GM19372 (cell line): ENCODE measurements at regions not wholly inside any gene's neighbourhood (a gene's known extent, or its start where the extent isn't known, plus 50 kb on each side); places are given as distances from the start of the nearest gene placed in this dataset.
"Not testable (repeated sequence)": the region's sequence is repeated elsewhere in the genome, so short reads cannot be mapped to it uniquely, and the experiment has no call there.

Experiments used
- ATAC-seq: cut with Tn5 transposase; IDR thresholded peaks from one replicate; pipeline ENCODE4 v1.9.1; 2021; ENCODE audit warnings: mild to moderate bottlenecking, low read depth, moderate library complexity; ENCODE audit not compliant: unreplicated experiment

DNA sequence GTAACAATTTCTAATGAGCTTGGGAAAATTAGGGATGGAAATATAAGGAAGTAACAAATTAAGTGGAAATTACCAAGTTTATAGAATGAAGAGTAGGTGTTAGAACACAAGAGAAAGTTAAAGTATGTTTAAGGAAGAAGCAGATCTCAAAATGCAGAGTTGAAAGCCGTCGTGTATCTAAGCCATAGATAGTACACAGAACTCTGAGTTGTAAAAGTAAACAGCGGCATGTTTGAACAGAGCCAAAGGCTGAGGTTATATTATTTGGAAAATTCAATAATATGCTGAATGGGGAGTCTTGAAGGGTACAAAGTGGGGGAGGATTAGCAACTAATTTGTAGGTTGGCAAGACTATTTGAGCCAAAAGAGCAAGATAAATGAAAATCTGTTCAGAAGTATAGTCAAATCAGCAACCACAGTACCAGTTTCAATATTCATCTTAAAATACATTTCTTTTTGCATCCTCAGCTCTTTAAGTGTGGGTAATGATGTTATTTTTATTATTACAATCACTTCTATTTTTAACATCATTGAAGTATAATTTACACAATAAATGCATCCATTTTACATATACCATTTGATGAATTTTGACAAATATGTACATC, 594.8 kb upstream of the ANO3 start:
- no peak for ATAC-seq

DNA sequence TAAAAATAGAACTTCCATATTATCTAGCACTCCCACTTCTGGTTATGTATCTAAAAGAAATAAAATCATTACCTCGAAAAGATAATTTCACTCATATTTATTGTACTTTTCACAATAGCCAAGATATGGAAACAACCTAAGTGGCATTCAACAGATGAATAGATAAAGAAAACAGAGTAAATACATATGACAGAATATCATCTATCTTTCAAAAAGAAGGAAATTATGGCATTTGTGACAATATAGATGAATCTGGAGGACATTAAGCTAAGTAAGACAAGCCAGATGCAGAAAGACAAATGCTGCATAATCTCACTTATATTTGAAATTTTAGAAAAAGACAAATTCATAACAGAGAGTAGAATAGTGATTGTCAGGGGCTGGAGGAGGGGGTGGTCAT, 590.0 kb upstream of the ANO3 start:
- ATAC-seq, result no peak

DNA sequence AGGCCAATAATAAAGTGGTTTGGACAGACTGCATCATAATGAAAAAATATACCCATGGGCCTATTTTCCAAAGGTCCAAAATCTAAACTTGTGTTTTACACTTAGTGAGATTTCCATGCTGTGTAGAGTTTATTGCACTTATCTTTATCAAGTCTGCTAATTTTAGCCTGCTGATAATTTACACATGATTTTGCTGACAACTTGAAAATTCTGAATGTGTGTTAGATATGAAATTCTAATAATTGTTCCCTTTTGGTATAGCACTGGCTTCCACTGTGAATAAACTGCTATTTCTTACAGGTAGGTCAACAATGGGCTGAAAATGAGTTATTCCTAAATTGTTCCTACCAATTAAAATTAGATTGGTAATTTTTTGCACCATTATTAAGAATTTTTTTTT, 589.1 kb upstream of the ANO3 start:
- no peak for ATAC-seq

DNA sequence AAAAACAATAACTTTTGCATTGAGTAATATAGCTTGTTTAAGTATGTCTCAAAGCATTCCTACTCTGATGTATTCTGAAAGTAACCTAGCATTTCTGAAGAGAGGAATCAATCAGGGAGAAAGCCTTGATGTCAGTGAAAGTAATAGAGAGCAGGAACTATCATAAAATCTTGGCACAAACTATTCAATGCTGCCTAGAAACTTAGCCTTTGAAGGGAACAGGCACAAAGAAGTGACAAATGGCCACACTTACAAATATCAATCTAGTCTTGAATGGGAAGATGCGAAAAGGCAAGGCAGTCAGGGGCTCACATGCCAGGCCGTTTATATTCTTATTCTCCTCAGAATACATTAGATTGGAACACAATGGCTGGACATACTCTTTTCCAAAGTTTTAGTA, 576.5 kb upstream of the ANO3 start:
- ATAC-seq, result no peak

DNA sequence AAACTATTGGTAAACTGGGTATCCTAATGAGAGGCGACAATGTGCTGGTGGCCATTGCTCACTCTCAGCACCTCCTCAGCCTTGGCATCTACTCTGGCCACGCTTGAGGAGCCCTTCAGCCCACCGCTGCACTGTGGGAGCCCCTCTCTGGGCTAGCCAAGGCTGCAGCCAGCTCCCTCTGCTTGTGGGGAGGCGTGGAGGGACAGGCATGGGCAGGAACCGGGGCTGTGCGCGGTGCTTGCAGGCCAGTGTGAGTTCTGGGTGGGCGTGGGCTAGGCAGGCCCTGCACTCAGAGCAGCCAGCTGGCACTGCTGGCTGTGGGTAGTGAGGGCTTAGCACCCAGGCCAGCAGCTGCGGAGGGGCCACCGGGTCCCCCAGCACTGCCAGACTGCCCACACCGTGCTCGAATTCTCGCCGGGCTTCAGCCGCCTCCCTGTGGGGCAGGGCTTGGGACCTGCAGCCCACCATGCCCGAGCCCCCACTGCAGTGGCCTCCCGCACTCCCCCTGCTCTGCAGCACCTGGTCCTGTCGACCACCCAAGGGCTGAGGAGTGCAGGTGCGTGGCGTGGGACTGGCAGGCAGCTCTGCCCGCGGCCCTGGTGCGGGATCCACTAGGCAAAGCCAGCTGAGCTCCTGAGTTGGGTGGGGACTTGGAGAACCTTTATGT, 575.9 kb upstream of the ANO3 start:
- no peak for ATAC-seq

DNA sequence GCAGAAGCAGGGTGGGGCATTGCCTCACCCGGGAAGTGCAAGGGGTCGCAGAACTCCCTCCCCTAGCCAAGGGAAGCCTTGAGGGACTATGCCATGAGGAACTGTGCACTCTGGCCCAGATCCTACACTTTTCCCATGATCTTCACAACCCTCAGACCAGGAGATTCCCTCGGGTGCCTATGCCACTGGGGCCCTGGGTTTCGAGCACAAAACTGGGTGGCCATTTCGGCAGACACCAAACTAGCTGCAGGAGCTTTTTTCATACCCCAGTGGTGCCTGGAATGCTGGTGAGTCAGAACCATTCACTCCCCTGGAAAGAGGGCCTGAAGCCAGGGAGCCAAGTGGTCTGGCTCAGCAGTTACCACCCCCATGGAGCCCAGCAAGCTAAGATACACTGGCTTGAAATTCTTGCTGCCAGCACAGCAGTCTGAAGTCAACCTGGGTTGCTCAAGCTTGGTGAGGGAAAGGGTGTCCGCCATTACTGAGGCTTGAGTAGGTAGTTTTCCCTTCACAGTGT, 573.7 kb upstream of the ANO3 start:
- no peak for ATAC-seq

DNA sequence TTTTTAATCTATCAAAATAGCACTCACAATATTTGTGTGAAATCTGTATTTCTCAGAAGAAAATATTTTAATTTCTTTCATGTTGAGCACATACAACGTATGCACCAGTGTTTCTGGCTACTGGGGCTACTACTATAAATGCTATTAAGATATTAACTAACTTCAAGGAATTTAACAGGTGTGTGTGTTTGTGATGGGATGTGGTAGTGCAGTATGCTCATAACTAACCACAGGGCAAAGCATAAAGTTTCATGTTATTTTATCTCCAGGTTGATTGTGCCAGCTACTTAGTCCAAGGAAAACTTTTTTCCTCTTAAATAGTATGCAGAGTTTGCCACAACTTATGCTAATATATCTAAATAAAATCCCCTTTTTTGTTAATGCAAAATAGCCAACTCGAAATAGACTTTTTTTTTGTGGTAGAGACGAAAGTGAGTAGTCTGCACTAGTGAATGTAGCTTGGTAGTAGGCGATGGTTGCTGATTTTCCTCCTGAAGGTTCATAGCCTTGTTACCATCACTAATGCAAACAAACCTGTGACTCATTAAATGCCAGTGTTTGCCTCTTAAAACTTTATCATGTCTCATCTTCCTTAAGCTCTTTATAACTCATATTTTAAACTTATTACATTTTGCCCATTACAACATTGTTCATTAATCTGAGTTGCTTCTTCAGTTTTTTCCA, 565.5 kb upstream of the ANO3 start:
- ATAC-seq, result no peak

DNA sequence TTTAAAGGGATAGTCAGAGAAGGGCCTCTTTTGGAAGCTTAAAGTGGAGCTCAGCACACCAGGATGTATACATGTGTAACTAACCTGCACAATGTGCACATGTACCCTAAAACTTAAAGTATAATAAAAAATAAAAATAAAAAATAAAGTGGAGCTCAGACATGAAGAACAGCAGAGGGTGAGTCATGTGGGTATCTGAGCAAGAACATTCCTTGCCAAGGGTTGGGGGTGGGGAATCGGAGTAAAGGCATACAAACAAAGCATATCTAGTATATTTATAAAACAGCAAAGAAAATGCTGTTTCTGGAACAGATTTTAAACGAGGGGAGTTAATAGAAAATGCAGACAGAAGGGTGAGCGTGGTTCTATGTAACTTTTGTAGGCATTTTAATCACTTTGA, 562.6 kb upstream of the ANO3 start:
- no peak for ATAC-seq

DNA sequence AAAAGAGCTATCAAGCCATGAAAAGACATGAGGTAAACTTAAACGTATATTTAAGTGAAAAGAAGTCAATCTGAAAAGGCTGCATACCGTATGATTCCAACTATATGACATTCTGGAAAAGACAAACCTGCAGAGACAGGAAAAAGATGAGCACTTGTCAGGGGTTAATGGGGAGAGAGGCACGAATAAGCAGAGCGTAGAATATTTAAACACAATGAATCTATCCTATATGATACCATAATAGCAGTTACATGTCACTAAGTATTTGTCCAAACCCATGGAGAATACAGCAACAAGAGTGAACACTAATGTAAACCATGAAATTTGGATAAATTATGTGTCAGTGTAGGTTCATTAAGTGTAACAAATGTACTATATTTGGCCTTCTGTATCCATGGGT, 560.3 kb upstream of the ANO3 start:
- no peak for ATAC-seq

DNA sequence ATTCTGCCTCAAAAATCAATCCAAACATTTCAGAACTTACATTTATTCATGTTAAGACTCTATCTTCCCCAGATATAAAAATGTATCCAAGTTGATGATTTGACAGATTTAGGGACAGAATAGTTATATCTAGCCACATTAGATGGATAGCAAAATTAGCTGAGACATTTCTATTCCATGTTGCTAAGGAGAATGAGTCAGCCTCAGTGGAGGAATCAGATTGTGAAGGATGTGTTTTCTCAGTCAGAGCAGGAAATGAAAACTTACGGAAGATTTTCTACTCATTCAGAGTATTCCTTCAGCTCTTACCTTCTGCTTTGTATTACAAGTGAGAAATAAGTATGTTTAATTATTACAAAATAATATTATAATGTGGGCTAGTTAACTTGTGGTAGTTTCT, 556.3 kb upstream of the ANO3 start:
- no peak for ATAC-seq

DNA sequence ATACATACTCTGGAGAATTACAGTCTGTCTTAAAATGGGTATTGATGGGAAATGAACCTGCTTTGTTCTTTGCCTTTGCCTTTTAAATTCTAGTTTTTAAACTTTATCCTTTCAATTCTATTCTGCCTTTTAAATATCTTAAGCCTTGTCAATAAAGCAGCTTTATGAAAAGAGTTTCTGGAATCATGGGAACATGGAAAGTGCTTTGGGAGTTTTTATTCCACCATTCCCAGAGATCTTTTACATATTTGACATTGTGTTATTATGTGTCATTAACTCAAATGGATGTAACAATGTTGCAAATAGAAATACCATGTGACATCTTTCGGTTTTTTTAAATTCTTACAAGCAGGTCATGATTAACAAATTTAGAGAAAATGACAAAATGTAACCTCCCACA, 555.7 kb upstream of the ANO3 start:
- no peak for ATAC-seq

DNA sequence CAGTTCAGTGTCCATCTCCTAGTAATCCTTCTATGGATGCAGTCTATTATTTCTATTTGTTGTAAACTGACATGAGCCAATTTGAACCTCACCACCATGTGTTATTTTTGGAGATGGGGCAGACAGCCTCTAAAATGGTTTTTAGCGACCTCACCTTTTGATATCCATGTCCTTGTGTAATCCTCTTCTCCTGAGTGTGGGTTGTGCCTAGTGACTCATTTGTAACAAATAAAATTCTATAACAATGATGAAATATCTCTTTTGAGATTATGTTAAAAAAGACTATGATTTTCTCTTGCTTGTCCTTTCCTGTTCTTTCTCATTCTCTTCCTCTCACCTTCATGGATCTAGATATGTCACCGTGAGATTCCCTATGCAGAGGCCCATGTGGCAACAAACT, 554.6 kb upstream of the ANO3 start:
- ATAC-seq, result no peak

DNA sequence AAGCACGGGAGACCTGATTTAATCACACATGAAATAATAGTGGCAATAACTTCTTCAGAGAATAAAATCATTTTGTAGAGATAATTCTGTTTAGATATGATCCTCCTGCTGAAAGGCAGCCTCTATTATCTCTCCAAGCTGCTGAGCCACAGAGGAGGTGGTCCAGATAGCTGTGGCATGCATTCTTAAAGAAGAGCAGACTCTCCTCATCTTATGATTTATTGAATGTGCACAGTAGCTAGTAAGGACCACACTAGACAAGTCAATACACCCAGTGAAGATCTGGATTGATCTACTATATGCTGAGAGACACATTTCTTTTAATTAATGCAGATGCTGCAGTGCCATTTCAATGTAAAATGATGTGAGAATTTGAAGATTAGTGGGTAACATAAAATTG, 552.9 kb upstream of the ANO3 start:
- no peak for ATAC-seq

DNA sequence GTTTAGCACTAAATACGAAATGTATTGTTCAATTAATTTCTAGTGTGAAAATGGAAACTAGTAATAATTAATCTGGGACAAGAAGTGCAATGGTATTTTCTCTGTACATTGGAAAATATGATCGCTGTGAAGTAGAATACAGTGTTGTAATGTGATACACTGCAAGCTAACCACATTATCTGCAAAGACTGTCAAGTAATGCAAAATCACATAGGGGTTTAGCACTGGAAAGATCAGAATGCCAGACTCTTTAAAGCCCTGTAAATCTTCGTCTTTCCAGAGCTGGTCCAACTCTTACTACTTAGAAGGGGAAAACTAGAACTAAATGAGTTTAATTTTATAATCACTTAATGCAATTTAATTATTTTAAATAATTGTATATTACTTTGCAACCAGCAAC, 544.5 kb upstream of the ANO3 start:
- no peak for ATAC-seq

DNA sequence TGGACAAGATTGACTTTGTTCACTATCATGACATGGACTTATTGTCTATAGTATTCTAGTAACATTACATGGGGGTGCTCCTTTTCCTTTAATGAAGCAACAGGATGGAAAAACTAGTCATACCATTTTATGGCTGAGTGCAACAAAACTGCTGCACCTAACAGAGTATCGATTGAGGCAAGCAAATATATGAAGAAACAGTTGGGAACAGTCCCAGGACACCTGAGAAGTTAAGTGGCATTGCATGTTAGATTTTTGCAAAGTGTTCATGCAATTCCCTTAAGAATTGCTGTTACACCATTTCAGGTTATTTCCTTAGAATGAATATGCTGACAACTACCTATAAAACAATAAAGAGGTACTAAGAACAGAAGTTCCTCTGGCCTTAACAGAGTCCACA, 541.5 kb upstream of the ANO3 start:
- no peak for ATAC-seq

DNA sequence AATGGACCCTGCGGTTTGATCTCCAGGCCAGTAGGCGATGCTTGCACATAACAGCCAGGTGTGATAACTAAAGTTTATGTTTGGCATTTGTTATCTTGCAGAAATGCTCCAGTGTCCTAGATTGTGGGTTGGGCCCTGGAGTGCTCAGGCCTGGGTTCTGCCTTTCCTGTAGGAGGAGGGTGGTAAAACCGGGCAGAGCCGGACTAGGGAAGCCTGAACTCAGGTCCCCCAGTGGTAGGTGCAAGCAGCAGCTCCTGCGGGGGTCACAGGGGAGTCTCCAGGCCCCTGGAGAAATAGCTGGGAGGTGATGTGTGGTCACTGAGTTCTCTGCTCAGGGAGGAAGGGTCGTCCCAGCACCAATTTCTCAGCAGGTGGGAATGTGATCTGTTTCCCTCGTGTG, 538.3 kb upstream of the ANO3 start:
- ATAC-seq, result no peak

DNA sequence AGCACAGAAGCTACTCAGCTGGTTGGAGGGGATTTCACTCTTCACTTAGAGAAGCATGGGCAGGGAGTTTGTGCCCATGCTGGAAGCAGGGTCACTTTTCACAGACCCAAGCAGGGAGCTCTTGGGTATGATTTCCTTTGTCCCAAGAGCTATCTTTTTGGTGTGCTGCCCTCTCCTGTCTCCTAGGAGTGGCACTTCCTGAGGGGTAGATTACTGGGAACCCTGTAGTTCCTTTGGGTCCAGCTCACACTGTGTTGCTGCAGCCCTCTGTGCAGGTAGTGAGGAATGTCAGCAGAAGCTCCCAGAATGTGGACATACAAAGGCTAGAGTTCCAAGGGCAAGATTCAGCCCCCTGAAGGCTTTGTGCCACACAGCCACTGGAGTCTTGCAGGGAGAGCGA, 537.1 kb upstream of the ANO3 start:
- ATAC-seq, result no peak

DNA sequence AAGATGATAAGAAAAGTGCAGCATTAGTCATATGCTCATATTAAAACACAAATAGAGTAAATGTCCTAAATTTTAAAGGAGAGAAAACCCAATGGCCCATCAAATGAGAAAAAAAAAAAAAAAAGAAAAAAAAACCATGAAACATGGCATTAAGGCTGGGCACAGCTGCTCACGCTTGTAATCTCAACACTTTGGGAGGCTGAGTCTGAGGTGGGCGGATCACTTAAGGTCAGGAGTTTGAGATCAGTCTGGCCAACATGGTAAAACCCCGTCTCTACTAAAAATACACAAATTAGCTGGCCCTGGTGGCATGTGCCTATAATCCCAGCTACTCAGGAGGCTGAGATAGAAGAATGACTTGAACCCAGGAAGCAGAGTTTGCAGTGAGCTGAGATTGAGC, 515.5 kb upstream of the ANO3 start:
- no peak for ATAC-seq

DNA sequence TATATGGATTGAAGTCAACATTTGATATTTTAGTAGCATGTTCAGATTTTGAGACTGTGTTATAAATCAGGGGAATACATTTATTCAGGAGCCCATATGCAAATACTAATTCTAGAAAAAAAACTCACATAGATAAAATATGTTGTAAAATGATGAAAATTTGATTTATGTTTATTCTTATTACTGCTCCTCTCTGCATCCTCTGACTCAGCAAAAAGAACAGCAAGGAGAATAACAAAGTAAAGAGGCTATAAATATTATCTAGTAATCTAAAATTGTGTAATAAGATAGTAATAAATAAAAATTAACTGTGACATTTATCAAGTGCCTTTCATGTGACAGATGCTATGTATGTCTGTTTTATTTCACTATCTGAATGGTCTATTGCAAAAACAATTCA, 507.2 kb upstream of the ANO3 start:
- no peak for ATAC-seq

DNA sequence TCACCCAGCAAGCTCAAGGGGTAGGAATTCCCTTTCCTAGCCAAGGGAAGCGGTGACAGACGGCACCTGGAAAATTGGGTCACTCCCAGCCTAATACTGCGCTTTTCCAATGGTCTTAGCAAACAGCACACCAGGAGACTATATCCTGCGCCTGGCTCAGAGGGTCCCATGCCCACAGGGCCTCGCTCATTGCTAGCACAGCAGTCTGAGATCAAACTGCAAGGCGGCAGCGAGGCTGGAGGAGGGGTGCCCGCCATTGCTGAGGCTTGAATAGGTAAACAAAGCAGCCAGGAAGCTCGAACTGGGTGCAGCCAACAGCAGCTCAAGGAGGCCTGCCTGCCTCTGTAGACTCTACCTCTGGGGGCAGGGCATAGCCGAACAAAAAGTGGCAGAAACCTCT, 500.4 kb upstream of the ANO3 start:
- not testable (repeated sequence) for ATAC-seq

DNA sequence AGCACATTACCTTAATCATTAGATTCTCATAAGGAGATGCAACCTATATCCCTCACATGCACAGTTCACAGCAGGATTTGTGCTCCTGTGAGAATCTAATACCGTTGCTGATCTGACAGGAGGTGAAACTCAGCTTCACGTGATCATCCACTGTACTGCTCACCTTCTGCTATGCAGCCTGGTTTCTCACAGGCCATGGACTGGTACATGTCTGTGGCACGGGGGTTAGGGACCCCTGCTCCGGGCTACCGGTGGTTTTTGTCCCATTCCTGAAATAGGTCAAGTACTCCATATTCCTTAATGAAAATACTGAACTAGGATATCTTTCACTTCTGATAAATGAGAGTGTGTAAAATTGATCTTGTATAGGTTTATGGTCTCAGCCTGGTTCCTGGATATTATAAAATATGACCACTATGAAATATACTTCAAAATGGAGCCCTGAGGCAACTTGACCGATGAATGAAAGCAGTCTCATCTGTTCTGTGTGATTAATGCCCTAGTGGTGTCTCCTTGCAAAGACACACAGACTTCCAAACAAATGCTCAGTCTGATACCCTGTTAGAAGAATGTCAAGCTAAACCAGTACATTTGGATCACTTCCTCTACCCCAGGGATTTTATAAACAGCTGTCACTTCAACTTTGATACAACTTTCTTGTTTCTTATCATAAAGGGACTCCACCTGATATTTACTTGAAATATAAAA, 492.9 kb upstream of the ANO3 start:
- ATAC-seq, result no peak
